NT2/D1 (cell line): ENCODE measurements at regions not wholly inside any gene's neighbourhood (a gene's known extent, or its start where the extent isn't known, plus 50 kb on each side); places are given as distances from the start of the nearest gene placed in this dataset.

Source experiments
- SUZ12 ChIP-seq: IDR thresholded peaks from 2 replicates; pipeline ENCODE4 v1.6.1; 2011; ENCODE audit not compliant: insufficient read length, insufficient read depth; ENCODE audit errors: extremely low read depth
- YY1 ChIP-seq: IDR thresholded peaks from 2 replicates; pipeline ENCODE4 v1.6.1; 2011; ENCODE audit not compliant: insufficient read length, insufficient read depth
- ZNF274 ChIP-seq: IDR thresholded peaks from 2 replicates; pipeline ENCODE4 v1.6.1; 2011; ENCODE audit warnings: mild to moderate bottlenecking, low read depth, low read length

DNA sequence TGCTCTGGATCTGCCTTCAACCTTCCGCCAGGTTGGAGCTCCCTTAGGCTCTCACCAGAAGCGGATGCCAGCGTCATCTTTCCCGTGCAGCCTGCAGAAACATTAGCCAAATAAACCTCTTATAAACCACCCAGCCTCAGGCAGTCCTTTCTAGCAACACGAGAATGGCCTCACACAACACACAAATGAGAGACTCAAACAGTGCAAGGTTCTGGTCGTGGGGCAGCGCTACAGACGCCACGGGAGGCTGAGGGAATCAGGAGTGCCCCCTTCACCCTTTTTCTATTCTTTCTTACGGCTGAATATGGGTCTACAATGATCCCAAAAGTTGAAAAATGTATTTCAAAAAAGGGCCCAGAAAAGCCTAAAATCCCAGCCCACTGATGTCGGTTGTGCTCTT, 96.4 kb downstream of the FOXL3 start:
- TF ChIP-seq YY1 (no peak), SUZ12 (no peak), ZNF274 (no peak)
